Peyer's patch (tissue), 4 donors: ENCODE measurements at regions not wholly inside any gene's neighbourhood (a gene's known extent, or its start where the extent isn't known, plus 50 kb on each side); places are given as distances from the start of the nearest gene placed in this dataset.

Experiments
- POLR2A ChIP-seq, 2 donors: fragments of 450-650 bp; IDR thresholded peaks; one replicate each; pipeline ENCODE4 v1.5.1; 2017; ENCODE audit warnings: antibody characterized with exemption in 2 of 2, mild to moderate bottlenecking in 2 of 2, moderate library complexity in 2 of 2
- TF ChIP-seq, protein P1 (sequence below), 6 experiments: fragments of 450-650 bp in 4 of 6; fragments of 200-600 bp in 2 of 6; sonication (generic) in 1 of 6; IDR thresholded peaks; one replicate each; pipeline ENCODE4 v1.5.1; 2017 to 2019; ENCODE audit warnings: antibody characterized with exemption in 6 of 6, mild to moderate bottlenecking in 3 of 6, moderate library complexity in 1 of 6

- TF ChIP-seq, protein P1, sequence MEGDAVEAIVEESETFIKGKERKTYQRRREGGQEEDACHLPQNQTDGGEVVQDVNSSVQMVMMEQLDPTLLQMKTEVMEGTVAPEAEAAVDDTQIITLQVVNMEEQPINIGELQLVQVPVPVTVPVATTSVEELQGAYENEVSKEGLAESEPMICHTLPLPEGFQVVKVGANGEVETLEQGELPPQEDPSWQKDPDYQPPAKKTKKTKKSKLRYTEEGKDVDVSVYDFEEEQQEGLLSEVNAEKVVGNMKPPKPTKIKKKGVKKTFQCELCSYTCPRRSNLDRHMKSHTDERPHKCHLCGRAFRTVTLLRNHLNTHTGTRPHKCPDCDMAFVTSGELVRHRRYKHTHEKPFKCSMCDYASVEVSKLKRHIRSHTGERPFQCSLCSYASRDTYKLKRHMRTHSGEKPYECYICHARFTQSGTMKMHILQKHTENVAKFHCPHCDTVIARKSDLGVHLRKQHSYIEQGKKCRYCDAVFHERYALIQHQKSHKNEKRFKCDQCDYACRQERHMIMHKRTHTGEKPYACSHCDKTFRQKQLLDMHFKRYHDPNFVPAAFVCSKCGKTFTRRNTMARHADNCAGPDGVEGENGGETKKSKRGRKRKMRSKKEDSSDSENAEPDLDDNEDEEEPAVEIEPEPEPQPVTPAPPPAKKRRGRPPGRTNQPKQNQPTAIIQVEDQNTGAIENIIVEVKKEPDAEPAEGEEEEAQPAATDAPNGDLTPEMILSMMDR (IDR thresholded peaks at IDR 0.05), result no peak
- TF ChIP-seq POLR2A (IDR thresholded peaks at IDR 0.05), result no peak
Measured at GRCh38 chrY:21821881-21822280, 72.4 kb downstream of the RBMY1D start.
